ENCODE measurements at regions not wholly inside any gene's neighbourhood (a gene's known extent, or its start where the extent isn't known, plus 50 kb on each side); places are given as distances from the start of the nearest gene placed in this dataset.
"Not testable (repeated sequence)": the region's sequence is repeated elsewhere in the genome, so short reads cannot be mapped to it uniquely, and the experiment has no call there.

- DNase-seq: not testable (repeated sequence)
Observed at GRCh38 chr1:121054928-121055327, 129.2 kb downstream of the FAM72B start.

GRCh38 chr1:121066925-121067324 lies 117.2 kb downstream of the FAM72B start:
- DNase-seq: not testable (repeated sequence)

- DNase-seq: not testable (repeated sequence)
Observed at GRCh38 chr1:121068738-121069499, 115.2 kb downstream of the FAM72B start.

GRCh38 chr1:121073852-121074251 lies 110.3 kb downstream of the FAM72B start:
- DNase-seq: not testable (repeated sequence)

GRCh38 chr1:121075254-121075805 lies 108.8 kb downstream of the FAM72B start:
- DNase-seq: not testable (repeated sequence)

- DNase-seq: not testable (repeated sequence)
Observed at GRCh38 chr1:121076674-121077073, 107.5 kb downstream of the FAM72B start.

- not testable (repeated sequence) for DNase-seq
Observed at GRCh38 chr1:121079655-121080054, 104.5 kb downstream of the FAM72B start.

GRCh38 chr1:121080197-121080903 lies 103.8 kb downstream of the FAM72B start:
- DNase-seq: not testable (repeated sequence)

GRCh38 chr1:121080904-121081264 lies 103.3 kb downstream of the FAM72B start:
- not testable (repeated sequence) for DNase-seq

GRCh38 chr1:121081625-121082199 lies 102.4 kb downstream of the FAM72B start:
- DNase-seq: not testable (repeated sequence)

GRCh38 chr1:121082995-121083394 lies 101.1 kb downstream of the FAM72B start:
- DNase-seq: not testable (repeated sequence)

GRCh38 chr1:121086249-121086648 lies 97.9 kb downstream of the FAM72B start:
- DNase-seq: not testable (repeated sequence)

- not testable (repeated sequence) for DNase-seq
Observed at GRCh38 chr1:121087221-121087620, 96.9 kb downstream of the FAM72B start.

GRCh38 chr1:121088568-121088967 lies 95.6 kb downstream of the FAM72B start:
- DNase-seq: not testable (repeated sequence)

- not testable (repeated sequence) for DNase-seq
Observed at GRCh38 chr1:121092329-121092968, 91.7 kb downstream of the FAM72B start.

- not testable (repeated sequence) for DNase-seq
Observed at GRCh38 chr1:121095014-121095413, 89.1 kb downstream of the FAM72B start.

- peak; percentile 40 to 48 for DNase-seq
Observed at GRCh38 chr1:121097127-121097866, 86.8 kb downstream of the FAM72B start.

- DNase-seq: not testable (repeated sequence)
Observed at GRCh38 chr1:121097867-121098215, 86.3 kb downstream of the FAM72B start.

- DNase-seq: not testable (repeated sequence)
Observed at GRCh38 chr1:121109025-121109424, 75.1 kb downstream of the FAM72B start.

- not testable (repeated sequence) for DNase-seq
Observed at GRCh38 chr1:121116522-121117297, 67.4 kb downstream of the FAM72B start.

- DNase-seq: not testable (repeated sequence)
Observed at GRCh38 chr1:121117298-121117611, 66.9 kb downstream of the FAM72B start.
